Lung (tissue), 11 donors: ENCODE measurements at regions not wholly inside any gene's neighbourhood (a gene's known extent, or its start where the extent isn't known, plus 50 kb on each side); places are given as distances from the start of the nearest gene placed in this dataset.

ENCODE experiments used
- ATAC-seq: fragments of 200-7000 bp; cut with Tn5 transposase; one replicate; pipeline ENCODE4 v1.9.1; 2020; ENCODE audit warnings: moderate number of reproducible peaks; ENCODE audit not compliant: insufficient read depth, low FRiP score
- DNase-seq, 3 donors: peaks; one replicate each; pipeline ENCODE4 v3.0.0-alpha.2; 2013 to 2017
- H3K27ac ChIP-seq, 2 donors: one replicate each; pipeline ENCODE4 v1.5.1; 2013; ENCODE audit warnings: mild to moderate bottlenecking in 2 of 2, moderate library complexity in 2 of 2, control low read depth in 1 of 2, inconsistent platforms in 1 of 2, low read depth in 1 of 2, low read length in 1 of 2
- H3K27me3 ChIP-seq, 3 donors: one replicate each; pipeline ENCODE4 v1.5.1; 2013; ENCODE audit warnings: low read length in 2 of 3; ENCODE audit not compliant: control insufficient read depth in 3 of 3, insufficient read depth in 3 of 3
- H3K36me3 ChIP-seq, 4 donors: one replicate each; pipeline ENCODE4 v1.5.1; 2013; ENCODE audit warnings: low read length in 4 of 4, mild to moderate bottlenecking in 1 of 4, moderate library complexity in 1 of 4; ENCODE audit not compliant: control insufficient read depth in 4 of 4, insufficient read depth in 4 of 4
- H3K4me1 ChIP-seq, 5 donors: one replicate each; pipeline ENCODE4 v1.5.1; 2013; ENCODE audit warnings: low read length in 5 of 5, mild to moderate bottlenecking in 2 of 5, moderate library complexity in 1 of 5; ENCODE audit not compliant: control insufficient read depth in 5 of 5, insufficient read depth in 5 of 5
- H3K4me3 ChIP-seq: one replicate; pipeline ENCODE4 v1.5.1; 2013; ENCODE audit warnings: mild to moderate bottlenecking, control low read depth, moderate library complexity
- H3K9ac ChIP-seq, 2 donors: one replicate each; pipeline ENCODE4 v1.5.1; 2013; ENCODE audit warnings: low read length in 2 of 2, control low read depth in 1 of 2; ENCODE audit not compliant: insufficient read depth in 1 of 2
- H3K9me3 ChIP-seq, 4 donors: one replicate each; pipeline ENCODE4 v1.5.1; 2013; ENCODE audit warnings: low read length in 3 of 4, mild to moderate bottlenecking in 1 of 4, moderate library complexity in 1 of 4; ENCODE audit not compliant: control insufficient read depth in 4 of 4, insufficient read depth in 3 of 4
- WGBS, 2 donors: extraction: QIAGEN DNeasy Blood & Tissue Kit; methylation state at CpG; one replicate each; pipeline ENCODE4 v1.1.7; 2013; 5-methylcytosine and 5-hydroxymethylcytosine counted together
- TF ChIP-seq, protein P1 (sequence below): IDR thresholded peaks from 2 replicates; pipeline ENCODE4 v1.5.1; 2012; ENCODE audit warnings: mild to moderate bottlenecking; ENCODE audit errors: control extremely low read depth, extremely low read depth
- donor health status: control.
- donor health status: control.
- donor health status: Bipolar disorder and iron deficiency.
- donor health status: healthy.
- donor health status: DM: yes; HTN: yes; CAD: no.

DNA sequence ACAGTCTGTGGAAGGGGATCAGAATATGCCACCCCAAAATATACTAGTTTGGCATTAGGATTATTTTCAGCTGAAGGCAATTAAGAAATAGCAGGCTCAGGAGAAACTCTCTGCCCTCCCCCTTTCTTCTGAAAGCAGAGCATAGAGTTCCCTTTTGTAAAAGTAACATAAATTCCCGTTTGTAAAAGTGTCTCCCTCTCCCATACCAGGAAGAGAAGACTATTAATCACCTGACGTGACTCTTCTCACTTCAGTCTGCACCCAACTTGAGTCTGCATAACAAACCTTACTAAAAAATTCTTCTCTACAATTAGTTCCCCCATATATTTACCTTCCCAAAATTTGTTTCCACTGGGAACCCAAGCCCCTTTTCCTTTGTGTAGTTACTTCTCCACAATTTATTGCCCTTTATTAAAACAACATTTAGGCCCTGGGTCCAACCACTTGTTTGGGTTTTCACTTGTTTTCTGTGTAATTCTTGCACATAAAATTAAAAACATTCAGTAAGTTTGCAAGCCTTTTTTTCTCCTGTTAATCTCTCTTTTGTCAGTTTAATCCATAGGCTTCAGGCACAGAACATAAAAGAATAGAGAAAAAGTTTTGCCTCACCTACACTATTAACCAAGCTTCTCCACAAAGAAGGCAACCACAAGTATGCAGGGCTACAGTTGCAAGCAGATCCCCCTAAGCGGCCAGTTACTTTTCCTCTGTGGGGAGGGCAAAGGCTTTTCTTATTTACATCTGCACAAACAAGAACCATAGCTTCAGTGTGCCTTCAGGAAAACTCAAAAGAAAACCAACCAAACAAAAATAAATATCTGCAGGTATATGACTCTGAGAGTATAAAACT lies 73.8 kb upstream of the EPCAM start:
- TF ChIP-seq, protein P1, sequence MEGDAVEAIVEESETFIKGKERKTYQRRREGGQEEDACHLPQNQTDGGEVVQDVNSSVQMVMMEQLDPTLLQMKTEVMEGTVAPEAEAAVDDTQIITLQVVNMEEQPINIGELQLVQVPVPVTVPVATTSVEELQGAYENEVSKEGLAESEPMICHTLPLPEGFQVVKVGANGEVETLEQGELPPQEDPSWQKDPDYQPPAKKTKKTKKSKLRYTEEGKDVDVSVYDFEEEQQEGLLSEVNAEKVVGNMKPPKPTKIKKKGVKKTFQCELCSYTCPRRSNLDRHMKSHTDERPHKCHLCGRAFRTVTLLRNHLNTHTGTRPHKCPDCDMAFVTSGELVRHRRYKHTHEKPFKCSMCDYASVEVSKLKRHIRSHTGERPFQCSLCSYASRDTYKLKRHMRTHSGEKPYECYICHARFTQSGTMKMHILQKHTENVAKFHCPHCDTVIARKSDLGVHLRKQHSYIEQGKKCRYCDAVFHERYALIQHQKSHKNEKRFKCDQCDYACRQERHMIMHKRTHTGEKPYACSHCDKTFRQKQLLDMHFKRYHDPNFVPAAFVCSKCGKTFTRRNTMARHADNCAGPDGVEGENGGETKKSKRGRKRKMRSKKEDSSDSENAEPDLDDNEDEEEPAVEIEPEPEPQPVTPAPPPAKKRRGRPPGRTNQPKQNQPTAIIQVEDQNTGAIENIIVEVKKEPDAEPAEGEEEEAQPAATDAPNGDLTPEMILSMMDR, result no peak
- H3K4me1 ChIP-seq, result no peaks in the 10 kb centered on the region
- 25 to 58% methylated on average over 3 of the region's 3 CpGs for WGBS, 2 donors
- H3K9me3 ChIP-seq, result no peaks in the 10 kb centered on the region
- no peaks in the 10 kb centered on the region for H3K27me3 ChIP-seq
- H3K9ac ChIP-seq, result no peak overlapping the region
- H3K27ac ChIP-seq, result no peak overlapping the region
- H3K36me3 ChIP-seq, result no peaks in the 10 kb centered on the region
- no peak overlapping the region for H3K4me3 ChIP-seq
- DNase-seq, result no peak
- no peak for ATAC-seq

DNA sequence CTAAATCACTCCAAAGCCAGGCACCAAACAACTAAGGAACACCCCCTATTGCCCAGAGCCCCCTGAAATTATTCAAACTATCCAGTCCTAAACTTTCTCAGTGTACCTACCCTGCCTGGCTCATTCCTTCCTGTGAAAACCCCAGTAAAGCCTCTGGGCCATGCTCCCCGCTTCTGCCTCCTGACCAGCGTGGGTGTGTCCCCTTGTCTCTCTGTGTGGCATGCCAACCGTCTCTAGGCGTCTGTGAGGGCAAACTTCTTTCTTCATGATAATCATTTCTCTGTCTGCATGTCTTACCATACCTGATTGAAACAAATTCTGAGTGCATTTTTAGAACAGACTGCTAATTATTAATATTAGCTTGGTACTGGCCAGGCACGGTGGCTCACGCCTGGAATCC lies 75.1 kb upstream of the EPCAM start:
- 77 to 84% methylated on average over 6 of the region's 6 CpGs for WGBS, 2 donors

DNA sequence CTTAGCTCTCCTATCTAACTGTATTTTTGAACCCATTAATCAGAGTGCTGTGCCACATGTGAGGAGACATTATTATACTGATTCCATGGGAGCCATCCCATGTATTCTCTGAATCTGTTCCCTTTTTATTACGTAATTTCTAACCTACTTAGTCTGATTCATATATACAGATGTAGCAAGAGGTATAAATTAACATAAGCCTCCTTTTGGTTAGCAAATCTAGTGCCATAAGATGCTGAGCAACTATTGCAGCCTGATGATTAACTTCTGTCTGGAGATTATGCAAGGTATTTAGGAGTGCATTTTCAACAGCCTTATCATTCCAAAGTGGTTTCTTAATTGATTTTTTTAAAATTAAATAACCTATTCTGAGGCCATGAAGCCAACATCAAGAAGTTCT lies 80.2 kb upstream of the EPCAM start:
- TF ChIP-seq, protein P1, result no peak

More for the DNA sequence above, 75.1 kb upstream of the EPCAM start:
- H3K36me3 ChIP-seq, result no peaks in the 10 kb centered on the region
- no peaks in the 10 kb centered on the region for H3K4me1 ChIP-seq
- H3K9me3 ChIP-seq, result no peaks in the 10 kb centered on the region
- no peak overlapping the region for H3K9ac ChIP-seq
- ATAC-seq, result no peak
- TF ChIP-seq, protein P1, result no peak
- H3K27me3 ChIP-seq, result no peaks in the 10 kb centered on the region
- H3K27ac ChIP-seq, result no peak overlapping the region
- no peak for DNase-seq
- H3K4me3 ChIP-seq, result no peak overlapping the region

More for the DNA sequence above, 80.2 kb upstream of the EPCAM start:
- H3K9me3 ChIP-seq, result no peaks in the 10 kb centered on the region
- H3K27me3 ChIP-seq, result no peaks in the 10 kb centered on the region
- H3K36me3 ChIP-seq, result no peaks in the 10 kb centered on the region
- H3K9ac ChIP-seq, result no peak overlapping the region
- H3K4me3 ChIP-seq, result no peak overlapping the region
- no peak for ATAC-seq
- no peak for DNase-seq
- 57 to 64% methylated on average over 1 of the region's 1 CpG for WGBS, 2 donors
- H3K4me1 ChIP-seq, result peaks cover 0 to 3% (median 0%) of the 10 kb centered on the region in 5 donors
- H3K27ac ChIP-seq, result no peak overlapping the region
